Middle frontal gyrus (tissue), 1 donor: ENCODE measurements at regions not wholly inside any gene's neighbourhood (a gene's known extent, or its start where the extent isn't known, plus 50 kb on each side); places are given as distances from the start of the nearest gene placed in this dataset.
"Not testable (repeated sequence)": the region's sequence is repeated elsewhere in the genome, so short reads cannot be mapped to it uniquely, and the experiment has no call there.

ENCODE experiments used
- DNase-seq: peaks from one replicate; pipeline ENCODE4 v3.0.0-alpha.2; 2015; ENCODE audit warnings: low spot score; ENCODE audit errors: extremely low spot score

- no peak for DNase-seq
Measured at GRCh38 chr5:98193921-98194760, 579.3 kb upstream of the RGMB start.

DNA sequence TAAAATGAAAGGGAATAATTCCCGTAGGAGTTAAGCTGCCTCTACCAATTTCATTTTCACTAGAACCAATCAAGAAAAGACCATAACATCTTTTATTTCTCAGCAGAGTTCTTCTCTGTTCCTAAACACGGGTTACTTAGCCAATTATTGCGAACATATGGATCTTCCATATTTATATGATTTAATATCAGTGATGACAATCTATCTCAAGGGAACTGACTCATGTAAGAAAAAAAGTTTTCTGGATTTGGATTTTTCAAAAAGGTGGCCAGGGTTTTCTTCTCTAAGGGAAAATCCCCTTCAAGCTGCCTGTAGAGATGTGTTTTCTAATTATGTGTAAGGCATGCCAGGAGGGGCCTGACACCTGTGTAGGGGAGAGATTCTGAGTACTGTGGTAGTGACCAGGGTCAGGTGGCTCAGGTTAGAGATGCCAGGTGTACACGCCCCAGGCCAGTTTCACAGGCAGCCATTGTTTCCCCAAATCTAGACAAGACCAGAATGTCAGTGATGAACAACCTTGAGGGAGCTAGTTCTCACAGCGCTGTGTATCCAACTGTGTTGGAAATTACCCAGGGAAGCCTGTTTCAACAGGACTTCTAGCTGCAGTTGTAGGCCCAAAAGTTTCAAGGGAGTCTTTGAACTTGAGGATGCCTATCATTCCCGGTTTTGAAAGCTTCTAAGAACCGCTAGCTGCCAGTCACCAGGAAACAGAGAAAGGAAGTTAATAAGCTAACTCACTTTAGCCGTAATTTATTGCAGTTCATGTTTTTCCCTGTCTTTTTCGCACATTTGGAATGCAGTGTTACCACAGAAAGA is 572.5 kb upstream of the RGMB start:
- DNase-seq: no peak

DNA sequence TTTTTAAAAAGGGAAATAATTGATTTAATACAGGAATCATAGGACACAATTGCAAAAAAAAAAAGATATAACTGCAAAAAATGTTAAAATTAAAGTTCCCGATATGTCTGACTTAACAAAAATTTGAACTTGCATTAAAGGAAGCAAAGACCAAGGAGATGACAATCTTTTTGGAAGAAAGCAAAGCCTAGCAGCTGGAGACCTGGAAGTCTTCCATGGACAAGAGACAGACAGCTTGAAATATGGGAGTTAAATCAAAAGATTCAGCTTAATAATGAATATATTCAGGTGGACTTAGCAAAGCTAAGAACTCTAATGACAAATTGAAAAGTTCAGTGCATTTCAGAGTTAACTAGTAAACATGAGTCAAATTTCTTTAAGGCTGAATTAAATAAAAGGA is 568.7 kb upstream of the RGMB start:
- no peak for DNase-seq

DNA sequence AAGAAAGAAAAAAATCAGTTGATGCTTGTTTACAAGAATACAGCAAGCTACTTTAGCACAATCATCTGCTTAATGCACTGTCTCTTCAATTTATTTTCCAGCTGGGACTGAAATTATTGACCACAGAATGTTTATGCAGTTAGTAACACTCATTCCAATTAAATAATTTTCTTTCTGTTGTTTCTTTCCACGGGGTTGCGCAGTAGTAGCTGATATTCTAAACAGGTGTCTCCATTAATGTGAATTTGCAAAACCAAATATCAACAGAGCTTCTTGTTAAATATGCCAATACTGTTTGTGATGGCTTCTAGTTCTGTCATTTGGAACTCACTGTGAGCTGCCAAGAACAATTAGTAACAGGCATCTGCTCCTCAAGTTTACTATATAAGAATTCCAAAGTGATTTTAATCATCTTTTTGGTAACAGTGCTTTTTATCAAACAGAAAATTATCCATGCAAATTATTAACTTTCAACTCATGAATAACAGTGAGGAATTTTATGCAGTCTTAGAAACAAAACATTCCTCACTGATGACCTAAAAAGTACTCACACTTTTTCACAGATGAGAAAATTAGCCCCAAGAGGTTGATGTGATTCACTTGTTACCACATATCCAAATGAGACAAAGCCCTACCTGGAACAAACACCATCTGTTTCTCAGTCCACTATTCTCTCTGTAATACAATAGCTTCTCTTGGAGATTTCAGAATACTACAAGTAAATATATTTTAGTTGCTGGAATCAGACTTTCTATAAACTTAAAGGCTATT is 567.6 kb upstream of the RGMB start:
- DNase-seq: no peak

GRCh38 chr5:98206566-98206965 is 566.9 kb upstream of the RGMB start:
- DNase-seq: no peak

DNA sequence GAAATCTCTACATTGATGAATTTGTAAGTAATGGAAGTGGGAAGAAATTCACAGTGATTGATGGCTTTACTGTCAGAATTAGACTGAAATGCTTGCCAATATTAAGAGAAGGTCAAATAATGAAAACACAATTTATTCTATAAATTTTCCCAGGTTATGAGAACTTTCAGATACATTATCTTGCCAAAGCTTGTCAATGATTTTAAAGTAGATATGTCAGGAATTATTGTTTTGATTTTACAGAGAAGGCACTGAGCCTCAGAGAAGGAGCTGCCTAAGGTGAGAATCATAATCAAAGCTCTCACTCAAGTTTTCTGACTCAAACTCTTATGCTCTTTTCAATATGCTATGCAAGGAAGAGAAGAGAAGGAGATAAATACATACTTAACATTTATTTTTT is 564.0 kb upstream of the RGMB start:
- no peak for DNase-seq

GRCh38 chr5:98214240-98215051 is 559.0 kb upstream of the RGMB start:
- DNase-seq: no peak

GRCh38 chr5:98217138-98217537 is 556.3 kb upstream of the RGMB start:
- DNase-seq: no peak

DNA sequence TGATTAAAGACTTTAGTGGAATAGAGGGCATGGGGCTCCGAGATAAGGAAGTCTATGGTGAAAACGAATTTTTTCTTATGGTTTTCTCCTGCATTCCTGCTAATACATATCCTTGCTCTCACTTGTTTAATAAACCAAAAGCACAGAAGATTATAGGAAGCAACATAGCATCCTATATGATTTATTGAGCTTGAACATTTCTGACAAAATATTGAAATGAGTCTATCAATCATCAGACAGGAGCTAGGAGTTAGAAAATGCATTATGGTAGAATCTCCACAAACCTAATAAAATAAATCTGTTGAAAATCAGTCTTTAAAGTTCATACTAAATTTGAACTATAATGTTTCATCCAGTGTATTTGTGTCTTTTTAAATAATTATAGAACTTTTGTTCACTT is 554.6 kb upstream of the RGMB start:
- no peak for DNase-seq

DNA sequence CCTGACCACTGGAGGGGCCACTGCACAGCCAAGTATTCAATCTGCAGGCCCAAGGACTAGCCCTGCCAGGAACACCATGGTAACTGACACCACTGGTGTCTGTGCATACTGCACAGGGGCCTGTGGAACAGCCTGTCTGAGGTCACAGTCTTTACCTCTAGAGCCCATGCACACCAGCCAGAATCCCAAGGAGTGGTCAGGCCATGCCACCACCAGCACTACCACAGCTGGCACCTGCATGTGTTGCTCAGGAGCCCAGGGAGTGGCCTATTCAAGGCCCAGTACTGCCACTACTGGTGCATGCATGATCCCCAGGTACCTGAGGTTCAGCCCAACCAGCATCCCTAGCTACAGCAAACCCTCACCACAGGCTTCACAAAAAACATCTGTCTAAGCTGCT is 546.0 kb upstream of the RGMB start:
- no peak for DNase-seq

- no peak for DNase-seq
Measured at GRCh38 chr5:98231089-98231488, 542.4 kb upstream of the RGMB start.

DNA sequence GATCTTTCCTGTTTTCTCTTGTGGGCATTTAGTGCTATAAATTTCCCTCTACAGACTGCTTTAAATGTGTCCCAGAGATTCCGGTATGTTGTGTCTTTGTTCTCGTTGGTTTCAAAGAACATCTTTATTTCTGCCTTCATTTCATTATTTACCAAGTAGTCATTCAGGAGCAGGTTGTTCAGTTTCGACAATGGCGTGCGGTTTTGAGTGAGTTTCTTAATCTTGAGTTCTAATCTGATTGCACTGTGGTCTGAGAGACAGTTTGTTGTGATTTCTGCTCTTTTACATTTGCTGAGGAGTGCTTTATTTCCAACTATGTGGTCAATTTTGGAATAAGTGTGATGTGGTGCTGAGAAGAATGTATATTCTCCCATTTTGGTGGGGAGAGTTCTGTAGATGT is 535.7 kb upstream of the RGMB start:
- DNase-seq: not testable (repeated sequence)

- no peak for DNase-seq
Measured at GRCh38 chr5:98243972-98244371, 529.5 kb upstream of the RGMB start.

GRCh38 chr5:98248949-98249348 is 524.5 kb upstream of the RGMB start:
- DNase-seq: no peak

DNA sequence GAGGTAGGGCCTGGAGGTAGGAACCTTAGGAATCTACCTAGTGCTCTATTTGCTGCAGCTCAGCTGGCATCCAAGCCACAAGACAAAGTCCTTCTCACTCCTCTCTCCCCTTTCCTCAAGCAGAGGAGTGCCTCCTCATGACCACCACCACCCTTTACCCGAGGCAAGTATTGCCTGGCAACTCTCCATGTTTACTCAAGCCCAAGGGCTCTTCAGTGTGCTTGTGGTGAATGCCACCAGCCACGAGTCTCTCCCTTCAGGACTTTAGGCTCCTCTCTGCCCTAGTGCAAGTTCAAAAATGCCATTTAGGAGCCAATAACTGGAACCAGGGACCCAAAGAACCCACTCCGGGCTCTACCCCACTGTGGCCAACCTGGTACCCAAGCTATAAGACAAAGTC is 514.5 kb upstream of the RGMB start:
- DNase-seq: no peak

DNA sequence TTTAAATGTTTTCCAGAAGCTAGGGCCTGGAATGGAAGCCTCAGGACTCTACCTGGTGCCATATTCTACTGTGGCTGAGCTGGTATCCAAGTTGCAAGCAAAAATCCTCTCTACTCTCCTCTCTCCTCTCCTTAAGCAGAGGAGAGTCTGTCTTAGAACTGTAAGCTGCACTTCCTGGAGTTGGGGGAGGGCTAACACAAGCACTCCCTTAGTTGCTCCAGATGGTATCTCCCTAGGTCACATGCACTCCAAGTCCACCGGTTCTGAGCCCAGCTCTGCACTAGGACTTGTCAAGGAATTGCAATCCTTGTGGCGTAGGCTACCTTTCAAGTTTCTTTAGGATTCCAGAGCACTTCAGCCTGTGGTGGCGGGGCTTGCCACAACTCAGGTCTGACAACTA is 513.9 kb upstream of the RGMB start:
- no peak for DNase-seq

DNA sequence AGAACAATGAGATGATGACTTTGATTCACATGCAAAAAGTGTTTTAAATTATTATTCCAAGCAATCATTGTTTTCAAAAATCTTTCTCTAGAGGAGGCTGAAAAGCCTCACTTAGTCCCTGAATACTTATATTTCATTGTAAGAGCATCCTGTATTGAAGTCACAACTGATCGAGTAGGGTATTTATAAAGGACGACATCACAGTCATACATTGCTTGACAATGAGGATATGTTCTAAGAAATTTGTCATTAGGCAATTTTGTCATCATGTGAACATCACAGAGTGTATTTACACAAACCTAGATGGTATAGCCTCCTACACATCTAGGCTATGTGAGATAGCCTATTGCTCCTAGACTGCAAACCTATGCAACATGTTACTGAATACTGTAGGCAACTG is 510.4 kb upstream of the RGMB start:
- DNase-seq: no peak

DNA sequence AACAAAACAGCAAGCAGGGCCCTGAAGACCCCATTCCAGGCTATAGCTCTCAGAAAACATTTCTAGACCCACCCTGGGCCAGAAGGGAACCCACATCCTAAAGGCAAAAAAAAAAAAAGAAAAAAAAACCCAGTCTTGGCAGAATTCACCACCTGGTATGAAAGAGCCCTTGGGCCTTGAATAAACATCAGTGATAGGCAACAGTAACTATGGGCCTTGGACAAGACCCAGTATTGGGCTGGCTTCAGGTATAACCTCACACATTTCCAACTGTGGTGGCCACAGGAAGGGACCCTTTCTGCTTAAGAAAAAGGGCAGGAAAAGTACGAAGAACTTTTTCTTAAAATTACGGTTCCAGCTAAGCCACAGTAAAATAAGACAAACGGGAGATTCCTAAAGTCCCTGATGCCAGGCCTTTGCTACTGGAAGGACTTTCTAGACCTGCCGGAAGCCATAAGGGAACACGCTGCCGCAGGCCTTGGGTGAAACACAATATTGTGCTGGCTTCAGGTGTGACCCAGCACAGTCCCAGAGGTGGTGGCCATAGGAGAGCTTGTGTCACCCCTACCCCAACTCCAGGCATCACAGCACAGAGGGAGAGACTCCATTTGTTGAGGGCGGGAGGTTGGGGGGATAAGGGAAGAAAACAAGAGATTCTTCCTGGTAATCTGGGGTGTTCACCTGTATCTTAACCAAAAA is 505.2 kb upstream of the RGMB start:
- DNase-seq: no peak

DNA sequence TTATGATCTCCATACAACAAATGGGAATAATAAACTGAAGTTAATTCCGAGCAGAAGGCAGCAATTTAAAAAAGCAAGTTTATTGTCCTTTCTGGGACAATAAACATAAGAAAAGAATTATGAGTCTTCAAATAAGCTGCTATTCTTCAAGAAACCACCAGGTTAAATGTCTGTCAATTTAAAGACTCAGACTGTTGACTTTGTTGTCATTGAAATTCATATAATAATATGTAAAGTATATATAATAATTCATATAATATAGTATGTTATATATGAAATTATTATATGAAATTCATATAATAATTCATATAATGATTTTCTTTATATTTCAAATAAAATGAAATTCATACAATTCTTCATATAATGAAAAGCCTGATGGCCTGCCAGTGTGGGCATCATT is 497.5 kb upstream of the RGMB start:
- DNase-seq: no peak

- no peak for DNase-seq
Measured at GRCh38 chr5:98282521-98282920, 490.9 kb upstream of the RGMB start.

DNA sequence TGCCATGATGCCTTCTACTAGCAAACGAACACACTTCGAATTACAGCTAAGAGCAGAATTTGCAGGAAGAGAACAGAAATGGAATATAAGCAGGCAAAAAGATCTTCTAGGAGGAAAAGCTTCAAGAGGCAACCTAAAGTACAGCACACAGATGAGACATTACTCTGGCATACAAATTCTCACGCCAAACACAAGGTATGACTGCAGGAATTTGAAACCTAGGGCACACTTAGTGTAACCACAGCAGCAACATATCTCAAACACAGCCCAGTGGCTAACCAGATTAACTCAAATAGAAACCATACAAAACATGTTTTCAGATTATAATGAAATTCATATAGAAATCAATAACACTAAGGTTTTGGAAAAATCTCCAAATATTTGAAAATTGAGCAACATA is 481.0 kb upstream of the RGMB start:
- no peak for DNase-seq
